Activated naive CD4-positive, alpha-beta T cell treated with anti-CD3 and anti-CD28 coated beads, Interleukin-2, amount 10 ng/mL, durations not matched to agents 7 days and 5 days (primary cell): ENCODE measurements at regions not wholly inside any gene's neighbourhood (a gene's known extent, or its start where the extent isn't known, plus 50 kb on each side); places are given as distances from the start of the nearest gene placed in this dataset.

Source experiments
- CTCF ChIA-PET: fragments of 350-600 bp; sonication (Branson Sonifier 250); formaldehyde crosslinking; loops from one replicate; lab custom pipeline; 2021; ENCODE audit warnings: antibody characterized with exemption; lab: Charles Lee
- DNase-seq: peaks from one replicate; pipeline ENCODE4 v3.0.0-alpha.2; 2020
- H3K27ac Mint-ChIP-seq: one replicate; pipeline ENCODE4 v1.8.0; 2021; ENCODE audit warnings: mild to moderate bottlenecking, moderate library complexity, mixed read lengths
- H3K27me3 Mint-ChIP-seq: one replicate; pipeline ENCODE4 v1.8.0; 2021; ENCODE audit warnings: mild to moderate bottlenecking, mixed read lengths
- H3K36me3 Mint-ChIP-seq: one replicate; pipeline ENCODE4 v1.8.0; 2021; ENCODE audit warnings: mixed read lengths
- H3K4me1 Mint-ChIP-seq: one replicate; pipeline ENCODE4 v1.8.0; 2021; ENCODE audit warnings: mixed read lengths
- H3K4me3 Mint-ChIP-seq: one replicate; pipeline ENCODE4 v1.8.0; 2021; ENCODE audit warnings: mild to moderate bottlenecking, moderate library complexity, mixed read lengths
- H3K9me3 Mint-ChIP-seq: one replicate; pipeline ENCODE4 v1.8.0; 2021; ENCODE audit warnings: mixed read lengths

GRCh38 chr1:4153571-4153970, 253.5 kb upstream of the C1orf174 start:
- H3K36me3 Mint-ChIP-seq, result no peaks in the 10 kb centered on the region
- CTCF ChIA-PET, result no interaction called here

DNA sequence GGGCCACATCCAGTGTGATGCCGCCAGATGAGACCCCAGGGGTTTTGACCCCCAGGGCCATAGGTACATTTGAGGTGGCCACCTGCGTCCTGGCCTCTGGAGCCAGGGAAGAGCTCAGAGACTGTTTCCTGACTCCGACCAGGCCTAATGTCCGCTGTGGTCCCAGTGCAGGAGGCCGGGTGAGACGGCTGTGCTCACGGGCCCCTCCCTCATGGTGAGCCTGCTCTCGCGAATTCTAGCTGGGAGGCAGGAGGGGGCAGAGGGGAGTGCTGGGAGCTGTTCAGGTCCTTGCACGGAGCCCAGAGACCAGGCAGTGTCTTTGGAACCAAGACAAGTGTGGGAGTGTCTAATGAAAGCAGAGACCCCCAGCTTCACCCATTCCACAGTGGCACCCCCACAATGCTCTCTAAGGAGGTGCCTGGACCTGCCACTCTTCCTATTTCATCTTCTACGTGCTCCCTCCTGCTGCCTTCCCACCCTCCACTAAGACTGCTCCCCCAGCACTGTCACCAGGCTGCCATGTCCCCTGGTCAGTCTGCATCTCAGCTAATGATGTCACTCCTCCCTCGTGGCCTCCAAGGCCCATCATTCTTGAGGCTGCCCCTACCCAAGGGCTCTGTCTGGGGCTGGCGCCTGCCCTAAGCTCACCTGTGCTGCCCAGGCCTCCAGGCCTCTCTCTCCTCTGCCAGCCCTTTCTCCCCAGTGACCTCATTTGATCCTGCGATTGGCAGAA, 256.3 kb upstream of the C1orf174 start:
- CTCF ChIA-PET, result no interaction called here

More at GRCh38 chr1:4153571-4153970, 253.5 kb upstream of the C1orf174 start:
- no peak for DNase-seq
- Mint-ChIP-seq H3K27me3 (no peaks in the 10 kb centered on the region), H3K27ac (no peak overlapping the region), H3K9me3 (no peaks in the 10 kb centered on the region), H3K4me1 (no peaks in the 10 kb centered on the region), H3K4me3 (no peak overlapping the region)

DNA sequence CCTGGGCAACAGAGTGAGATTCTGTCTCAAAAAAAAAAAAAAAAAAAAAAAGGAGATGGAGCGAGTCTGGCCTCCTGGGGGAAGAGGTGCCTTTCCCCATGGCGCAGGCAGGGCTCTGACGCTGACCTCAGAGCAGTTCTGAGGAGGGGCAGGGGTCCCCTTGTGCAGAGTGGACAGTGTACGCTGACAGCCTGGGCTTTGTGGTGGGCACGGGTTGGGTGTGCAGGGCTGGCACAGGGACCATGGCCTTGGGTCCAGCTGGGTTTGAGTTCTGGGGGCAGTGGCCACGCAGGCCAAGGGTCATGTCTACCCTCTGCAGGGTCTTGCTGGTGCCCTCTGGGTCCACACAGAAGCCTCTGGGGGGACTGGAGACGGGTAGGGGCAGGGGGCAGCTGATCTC, 260.1 kb upstream of the C1orf174 start:
- Mint-ChIP-seq H3K27me3 (peaks cover 11% of the 10 kb centered on the region), H3K4me3 (no peak overlapping the region), H3K27ac (no peak overlapping the region), H3K9me3 (no peaks in the 10 kb centered on the region), H3K4me1 (no peaks in the 10 kb centered on the region), H3K36me3 (no peaks in the 10 kb centered on the region)
- no peak for DNase-seq
- CTCF ChIA-PET, result no interaction called here

More for the DNA sequence above, 256.3 kb upstream of the C1orf174 start:
- Mint-ChIP-seq H3K4me1 (no peaks in the 10 kb centered on the region), H3K27me3 (no peaks in the 10 kb centered on the region), H3K36me3 (no peaks in the 10 kb centered on the region), H3K9me3 (no peaks in the 10 kb centered on the region), H3K4me3 (no peak overlapping the region), H3K27ac (no peak overlapping the region)
- DNase-seq, result no peak

DNA sequence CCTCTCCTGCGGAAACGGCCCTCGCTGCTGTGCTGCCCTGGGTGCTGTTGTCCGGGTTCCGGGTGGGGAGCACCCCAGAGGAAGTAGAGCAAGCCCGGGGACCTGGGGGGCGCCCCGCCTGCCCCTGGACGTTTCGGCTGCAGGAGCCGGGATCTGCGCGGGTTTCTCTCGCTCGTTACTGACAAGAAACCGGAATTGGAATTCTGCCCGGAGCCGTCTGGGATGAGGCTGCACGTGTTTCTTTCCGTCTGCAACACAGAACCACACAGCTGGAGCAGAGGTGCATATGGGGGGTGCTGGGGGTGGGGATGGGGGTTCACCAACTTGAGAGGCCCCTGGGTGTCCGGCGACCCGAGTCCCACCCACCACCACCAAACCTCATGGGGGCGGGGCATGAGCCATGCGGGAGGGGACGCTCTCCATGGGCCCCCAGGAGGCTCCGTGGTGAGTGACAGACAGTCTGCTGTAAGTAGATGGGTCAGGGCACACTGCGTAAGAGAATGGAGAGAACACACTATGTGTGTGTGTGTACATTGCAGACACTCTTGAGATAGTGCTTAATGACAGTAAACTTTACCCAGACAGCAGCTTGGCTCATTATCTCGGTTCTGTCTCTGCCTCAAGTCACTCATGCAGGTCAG, 261.4 kb upstream of the C1orf174 start:
- peaks cover 12% of the 10 kb centered on the region for H3K27me3 Mint-ChIP-seq
- no peak for DNase-seq
- H3K36me3 Mint-ChIP-seq, result no peaks in the 10 kb centered on the region
- CTCF ChIA-PET, result no interaction called here
- H3K4me3 Mint-ChIP-seq, result no peak overlapping the region
- no peaks in the 10 kb centered on the region for H3K4me1 Mint-ChIP-seq
- H3K27ac Mint-ChIP-seq, result no peak overlapping the region
- no peaks in the 10 kb centered on the region for H3K9me3 Mint-ChIP-seq

GRCh38 chr1:4164965-4165364, 264.9 kb upstream of the C1orf174 start:
- no peak for DNase-seq
- no peaks in the 10 kb centered on the region for H3K9me3 Mint-ChIP-seq
- H3K4me1 Mint-ChIP-seq, result no peaks in the 10 kb centered on the region
- H3K27me3 Mint-ChIP-seq, result peaks cover 16% of the 10 kb centered on the region
- CTCF ChIA-PET, result no interaction called here
- no peak overlapping the region for H3K27ac Mint-ChIP-seq
- H3K4me3 Mint-ChIP-seq, result no peak overlapping the region
- H3K36me3 Mint-ChIP-seq, result no peaks in the 10 kb centered on the region

GRCh38 chr1:4165686-4166300, 265.7 kb upstream of the C1orf174 start:
- Mint-ChIP-seq H3K36me3 (no peaks in the 10 kb centered on the region), H3K27ac (no peak overlapping the region), H3K9me3 (no peaks in the 10 kb centered on the region), H3K4me3 (no peak overlapping the region), H3K4me1 (no peaks in the 10 kb centered on the region), H3K27me3 (peaks cover 18% of the 10 kb centered on the region)
- CTCF ChIA-PET, result no interaction called here
- no peak for DNase-seq

DNA sequence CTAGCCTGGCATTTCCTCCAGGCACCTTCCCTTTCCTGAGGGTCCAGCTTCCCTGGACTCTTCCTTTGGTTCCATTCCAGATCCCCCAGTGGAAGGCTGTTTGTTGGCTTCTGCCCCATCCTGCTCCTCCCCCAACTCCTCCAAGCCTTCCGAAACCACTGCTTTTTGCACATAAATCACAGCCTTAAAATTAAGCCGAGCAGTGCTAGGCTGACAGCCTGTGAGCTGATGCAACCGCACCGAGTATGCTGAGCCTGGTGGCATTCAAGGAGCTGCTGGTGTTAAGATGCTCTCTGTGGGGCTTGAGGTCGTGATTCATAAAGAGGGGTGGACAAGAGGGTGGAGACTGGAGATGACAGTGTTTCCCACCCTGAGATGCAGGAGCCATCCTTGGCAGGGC, 266.6 kb upstream of the C1orf174 start:
- Mint-ChIP-seq H3K27me3 (peaks cover 20% of the 10 kb centered on the region), H3K9me3 (no peaks in the 10 kb centered on the region), H3K27ac (no peak overlapping the region), H3K4me1 (no peaks in the 10 kb centered on the region), H3K36me3 (no peaks in the 10 kb centered on the region), H3K4me3 (no peak overlapping the region)
- no peak for DNase-seq
- CTCF ChIA-PET, result no interaction called here

DNA sequence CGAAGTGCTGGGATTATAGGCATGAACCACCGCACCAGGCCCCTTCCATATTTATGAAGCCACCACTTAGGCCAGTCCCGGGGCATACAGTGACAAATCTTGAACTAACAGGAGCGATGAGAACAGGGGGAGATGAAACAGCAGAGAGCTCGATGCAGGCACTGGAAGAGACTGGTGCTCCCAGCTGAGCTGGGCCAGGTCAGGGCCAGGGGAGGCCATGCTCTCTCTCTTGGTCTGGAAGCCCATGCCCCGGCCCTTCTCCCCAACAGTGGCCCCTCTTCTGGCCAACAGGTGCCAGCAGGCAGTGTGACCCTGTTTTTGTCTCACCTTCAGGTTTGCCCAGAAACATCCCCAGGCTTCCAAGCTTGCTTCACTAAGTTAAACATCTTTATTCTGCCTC, 269.9 kb upstream of the C1orf174 start:
- no peaks in the 10 kb centered on the region for H3K36me3 Mint-ChIP-seq
- DNase-seq, result no peak
- CTCF ChIA-PET, result interaction anchor here (1.1 kb wide), 1 partner anchor 486 kb away, joined by 3 read pairs; no protein-coding TSS in a partner anchor
- H3K27ac Mint-ChIP-seq, result no peak overlapping the region
- peaks cover 22% of the 10 kb centered on the region for H3K27me3 Mint-ChIP-seq
- H3K9me3 Mint-ChIP-seq, result no peaks in the 10 kb centered on the region
- no peaks in the 10 kb centered on the region for H3K4me1 Mint-ChIP-seq
- no peak overlapping the region for H3K4me3 Mint-ChIP-seq

GRCh38 chr1:4170548-4171340, 270.7 kb upstream of the C1orf174 start:
- no peak for DNase-seq
- Mint-ChIP-seq H3K27ac (no peak overlapping the region), H3K27me3 (peaks cover 19% of the 10 kb centered on the region), H3K4me1 (no peaks in the 10 kb centered on the region), H3K9me3 (no peaks in the 10 kb centered on the region), H3K36me3 (no peaks in the 10 kb centered on the region), H3K4me3 (no peak overlapping the region)
- CTCF ChIA-PET, result interaction anchor here (1.1 kb wide), 1 partner anchor 485 kb away, joined by 3 read pairs; no protein-coding TSS in a partner anchor

GRCh38 chr1:4171480-4172450, 271.7 kb upstream of the C1orf174 start:
- Mint-ChIP-seq H3K27me3 (peaks cover 19% of the 10 kb centered on the region), H3K9me3 (no peaks in the 10 kb centered on the region), H3K4me1 (peaks cover under 1% of the 10 kb centered on the region), H3K27ac (no peak overlapping the region), H3K4me3 (no peak overlapping the region), H3K36me3 (no peaks in the 10 kb centered on the region)
- DNase-seq, result no peak
- CTCF ChIA-PET, result no interaction called here

- H3K9me3 Mint-ChIP-seq, result no peaks in the 10 kb centered on the region
- no peak overlapping the region for H3K27ac Mint-ChIP-seq
- peak; percentile 66 for DNase-seq
- H3K4me1 Mint-ChIP-seq, result peaks cover 9% of the 10 kb centered on the region
- H3K4me3 Mint-ChIP-seq, result no peak overlapping the region
- CTCF ChIA-PET, result no interaction called here
- H3K36me3 Mint-ChIP-seq, result no peaks in the 10 kb centered on the region
- H3K27me3 Mint-ChIP-seq, result peaks cover 15% of the 10 kb centered on the region
Measured at GRCh38 chr1:4172644-4173599, 272.9 kb upstream of the C1orf174 start.

GRCh38 chr1:4173731-4174130, 273.7 kb upstream of the C1orf174 start:
- H3K4me1 Mint-ChIP-seq, result peaks cover 9% of the 10 kb centered on the region
- H3K27me3 Mint-ChIP-seq, result peaks cover 15% of the 10 kb centered on the region
- peak; percentile 6 for DNase-seq
- no peak overlapping the region for H3K27ac Mint-ChIP-seq
- H3K4me3 Mint-ChIP-seq, result no peak overlapping the region
- CTCF ChIA-PET, result no interaction called here
- H3K9me3 Mint-ChIP-seq, result no peaks in the 10 kb centered on the region
- no peaks in the 10 kb centered on the region for H3K36me3 Mint-ChIP-seq
